Transverse colon (tissue), 4 donors: ENCODE measurements at regions not wholly inside any gene's neighbourhood (a gene's known extent, or its start where the extent isn't known, plus 50 kb on each side); places are given as distances from the start of the nearest gene placed in this dataset.

Experiments used
- CTCF ChIP-seq, 5 experiments: fragments of 200-600 bp in 3 of 5; fragments of 450-650 bp in 2 of 5; sonication (generic) in 3 of 5; IDR thresholded peaks; 1 replicate in 2 of 5; 2 replicates in 3 of 5; pipeline ENCODE4 v1.5.1; 2016 to 2017; ENCODE audit warnings: antibody characterized with exemption in 5 of 5, inconsistent platforms in 3 of 5, mild to moderate bottlenecking in 2 of 5, moderate library complexity in 1 of 5
- POLR2AphosphoS5 ChIP-seq, 3 donors: sonication (generic); formaldehyde crosslinking; IDR thresholded peaks; one replicate each; pipeline ENCODE4 v1.6.1; 2016; ENCODE audit warnings: antibody characterized with exemption in 3 of 3

- no peak for TF ChIP-seq POLR2AphosphoS5 (IDR thresholded peaks at IDR 0.05)
- TF ChIP-seq CTCF (IDR thresholded peaks at IDR 0.05): no peak
These were observed 89.0 kb downstream of the SEMA4F start for GRCh38 chr2:74743039-74743438.
